CD8-positive, alpha-beta memory T cell (primary cell): ENCODE measurements at regions not wholly inside any gene's neighbourhood (a gene's known extent, or its start where the extent isn't known, plus 50 kb on each side); places are given as distances from the start of the nearest gene placed in this dataset.

Experiments
- CTCF ChIA-PET: fragments of 350-600 bp; sonication (Branson Sonifier 250); formaldehyde crosslinking; loops from one replicate; lab custom pipeline; 2021; ENCODE audit warnings: antibody characterized with exemption; lab: Charles Lee
- POLR2A ChIA-PET: fragments of 350-600 bp; sonication (Branson Sonifier 250); formaldehyde crosslinking; loops from one replicate; lab custom pipeline; 2021; ENCODE audit warnings: antibody characterized with exemption; lab: Charles Lee
- DNase-seq, 5 donors: peaks; one replicate each; pipeline versions ENCODE4 v3.0.0 to v3.0.0-alpha.2; 2020 to 2022; ENCODE audit warnings: mixed read lengths in 1 of 5
- H3K27ac ChIP-seq: one replicate; pipeline ENCODE4 v1.7.0; 2013; ENCODE audit warnings: low read depth, mild to moderate bottlenecking, low read length, moderate library complexity
- H3K27me3 ChIP-seq: 2 replicates; pipeline ENCODE4 v1.7.0; 2013; ENCODE audit warnings: low read length, mild to moderate bottlenecking; ENCODE audit not compliant: insufficient read depth, poor library complexity, severe bottlenecking
- H3K36me3 ChIP-seq: 2 replicates; pipeline ENCODE4 v1.7.0; 2013; ENCODE audit warnings: mild to moderate bottlenecking, low read length, moderate library complexity; ENCODE audit not compliant: insufficient read depth
- H3K4me1 ChIP-seq: 2 replicates; pipeline ENCODE4 v1.7.0; 2013; ENCODE audit warnings: mild to moderate bottlenecking, low read length, moderate library complexity; ENCODE audit not compliant: insufficient read depth
- H3K4me3 ChIP-seq: 2 replicates; pipeline ENCODE4 v1.7.0; 2013; ENCODE audit warnings: mild to moderate bottlenecking, low read length
- H3K9me3 ChIP-seq: 2 replicates; pipeline ENCODE4 v1.7.0; 2013; ENCODE audit warnings: mild to moderate bottlenecking, low read length
- H3K27ac Mint-ChIP-seq, 8 donors: one replicate each; pipeline ENCODE4 v1.8.0; 2020 to 2021; ENCODE audit warnings: mixed read lengths in 8 of 8, mild to moderate bottlenecking in 6 of 8, inconsistent platforms in 3 of 8, moderate library complexity in 3 of 8
- H3K27me3 Mint-ChIP-seq, 2 donors: one replicate each; pipeline ENCODE4 v1.8.0; 2020 to 2021; ENCODE audit warnings: mixed read lengths in 2 of 2, mild to moderate bottlenecking in 1 of 2, moderate library complexity in 1 of 2
- H3K36me3 Mint-ChIP-seq, 3 donors: one replicate each; pipeline ENCODE4 v1.8.0; 2020 to 2021; ENCODE audit warnings: mixed read lengths in 3 of 3, inconsistent platforms in 1 of 3, mild to moderate bottlenecking in 1 of 3
- H3K4me1 Mint-ChIP-seq, 3 donors: one replicate each; pipeline ENCODE4 v1.8.0; 2020 to 2021; ENCODE audit warnings: mixed read lengths in 3 of 3, inconsistent platforms in 1 of 3, mild to moderate bottlenecking in 1 of 3
- H3K4me3 Mint-ChIP-seq, 7 donors: one replicate each; pipeline ENCODE4 v1.8.0; 2020 to 2021; ENCODE audit warnings: mixed read lengths in 7 of 7, mild to moderate bottlenecking in 6 of 7, moderate library complexity in 4 of 7, inconsistent platforms in 2 of 7
- H3K9me3 Mint-ChIP-seq, 5 donors: one replicate each; pipeline ENCODE4 v1.8.0; 2020 to 2022; ENCODE audit warnings: mixed read lengths in 5 of 5, mild to moderate bottlenecking in 3 of 5, moderate library complexity in 2 of 5, inconsistent platforms in 1 of 5

- Histone ChIP-seq H3K27me3 (no peaks in the 10 kb centered on the region), H3K27ac (no peak overlapping the region), H3K4me3 (no peak overlapping the region), H3K4me1 (no peaks in the 10 kb centered on the region), H3K9me3 (no peaks in the 10 kb centered on the region), H3K36me3 (no peaks in the 10 kb centered on the region)
- H3K27me3 Mint-ChIP-seq = peaks cover 7% of the 10 kb centered on the region in 2 donors
- no peaks in the 10 kb centered on the region for H3K4me1 Mint-ChIP-seq
- H3K9me3 Mint-ChIP-seq = no peaks in the 10 kb centered on the region
- H3K4me3 Mint-ChIP-seq = no peak overlapping the region
- CTCF ChIA-PET = no interaction called here
- no peaks in the 10 kb centered on the region for H3K36me3 Mint-ChIP-seq
- no peak for DNase-seq
- H3K27ac Mint-ChIP-seq = no peak overlapping the region
- POLR2A ChIA-PET = no interaction called here
Measured at GRCh38 chr2:120499784-120500495, 154.0 kb downstream of the INHBB start.

- H3K4me3 ChIP-seq = no peak overlapping the region
- Mint-ChIP-seq H3K36me3 (no peaks in the 10 kb centered on the region), H3K4me3 (no peak overlapping the region), H3K4me1 (no peaks in the 10 kb centered on the region), H3K27me3 (peaks cover 7 to 9% of the 10 kb centered on the region in 2 donors), H3K27ac (no peak overlapping the region), H3K9me3 (no peaks in the 10 kb centered on the region)
- no peak for DNase-seq
- no peaks in the 10 kb centered on the region for H3K36me3 ChIP-seq
- no peaks in the 10 kb centered on the region for H3K4me1 ChIP-seq
- POLR2A ChIA-PET = no interaction called here
- H3K9me3 ChIP-seq = no peaks in the 10 kb centered on the region
- CTCF ChIA-PET = no interaction called here
- H3K27ac ChIP-seq = no peak overlapping the region
- no peaks in the 10 kb centered on the region for H3K27me3 ChIP-seq
Measured at GRCh38 chr2:120501591-120501990, 155.7 kb downstream of the INHBB start.

- no peak for DNase-seq
- Histone ChIP-seq H3K36me3 (no peaks in the 10 kb centered on the region), H3K4me1 (no peaks in the 10 kb centered on the region), H3K27ac (no peak overlapping the region), H3K9me3 (no peaks in the 10 kb centered on the region), H3K27me3 (no peaks in the 10 kb centered on the region), H3K4me3 (no peak overlapping the region)
- Mint-ChIP-seq H3K4me3 (no peak overlapping the region), H3K4me1 (no peaks in the 10 kb centered on the region), H3K36me3 (no peaks in the 10 kb centered on the region), H3K9me3 (no peaks in the 10 kb centered on the region), H3K27ac (no peak overlapping the region), H3K27me3 (peaks cover 5 to 9% of the 10 kb centered on the region in 2 donors)
- ChIA-PET CTCF (no interaction called here), POLR2A (no interaction called here)
Measured at GRCh38 chr2:120502357-120502756, 156.4 kb downstream of the INHBB start.

GRCh38 chr2:120502761-120503160, 156.8 kb downstream of the INHBB start:
- Histone ChIP-seq H3K4me1 (no peaks in the 10 kb centered on the region), H3K27ac (no peak overlapping the region), H3K9me3 (no peaks in the 10 kb centered on the region), H3K36me3 (no peaks in the 10 kb centered on the region), H3K4me3 (no peak overlapping the region), H3K27me3 (no peaks in the 10 kb centered on the region)
- Mint-ChIP-seq H3K4me1 (no peaks in the 10 kb centered on the region), H3K9me3 (no peaks in the 10 kb centered on the region), H3K4me3 (no peak overlapping the region), H3K36me3 (no peaks in the 10 kb centered on the region), H3K27me3 (peaks cover 3 to 9% of the 10 kb centered on the region in 2 donors), H3K27ac (no peak overlapping the region)
- POLR2A ChIA-PET = no interaction called here
- DNase-seq = no peak
- CTCF ChIA-PET = no interaction called here

GRCh38 chr2:120503206-120503792, 157.4 kb downstream of the INHBB start:
- H3K4me1 ChIP-seq = no peaks in the 10 kb centered on the region
- H3K4me3 ChIP-seq = no peak overlapping the region
- H3K36me3 ChIP-seq = no peaks in the 10 kb centered on the region
- Mint-ChIP-seq H3K36me3 (no peaks in the 10 kb centered on the region), H3K27ac (no peak overlapping the region), H3K27me3 (peaks cover 3 to 9% of the 10 kb centered on the region in 2 donors), H3K9me3 (no peaks in the 10 kb centered on the region), H3K4me1 (no peaks in the 10 kb centered on the region), H3K4me3 (no peak overlapping the region)
- CTCF ChIA-PET = no interaction called here
- no peak overlapping the region for H3K27ac ChIP-seq
- DNase-seq = no peak
- no peaks in the 10 kb centered on the region for H3K27me3 ChIP-seq
- H3K9me3 ChIP-seq = no peaks in the 10 kb centered on the region
- POLR2A ChIA-PET = no interaction called here

- no peaks in the 10 kb centered on the region for H3K4me1 ChIP-seq
- no peaks in the 10 kb centered on the region for H3K4me1 Mint-ChIP-seq
Measured at GRCh38 chr2:120503793-120504571, 158.0 kb downstream of the INHBB start.

GRCh38 chr2:120504936-120505705, 159.2 kb downstream of the INHBB start:
- Mint-ChIP-seq H3K4me3 (no peak overlapping the region), H3K9me3 (no peaks in the 10 kb centered on the region), H3K4me1 (no peaks in the 10 kb centered on the region), H3K27me3 (peaks cover 3 to 9% of the 10 kb centered on the region in 2 donors), H3K36me3 (no peaks in the 10 kb centered on the region), H3K27ac (no peak overlapping the region)
- Histone ChIP-seq H3K27me3 (no peaks in the 10 kb centered on the region), H3K36me3 (no peaks in the 10 kb centered on the region), H3K9me3 (no peaks in the 10 kb centered on the region), H3K4me1 (no peaks in the 10 kb centered on the region), H3K27ac (no peak overlapping the region), H3K4me3 (no peak overlapping the region)
- DNase-seq = no peak
- CTCF ChIA-PET = no interaction called here
- POLR2A ChIA-PET = no interaction called here

More at GRCh38 chr2:120503793-120504571, 158.0 kb downstream of the INHBB start:
- ChIA-PET CTCF (no interaction called here), POLR2A (no interaction called here)
- no peak overlapping the region for H3K4me3 ChIP-seq
- Mint-ChIP-seq H3K9me3 (no peaks in the 10 kb centered on the region), H3K27me3 (peaks cover 3 to 9% of the 10 kb centered on the region in 2 donors), H3K27ac (no peak overlapping the region), H3K4me3 (no peak overlapping the region), H3K36me3 (no peaks in the 10 kb centered on the region)
- no peak overlapping the region for H3K27ac ChIP-seq
- DNase-seq = no peak
- no peaks in the 10 kb centered on the region for H3K27me3 ChIP-seq
- no peaks in the 10 kb centered on the region for H3K36me3 ChIP-seq
- no peaks in the 10 kb centered on the region for H3K9me3 ChIP-seq
